ENCODE measurements at regions not wholly inside any gene's neighbourhood (a gene's known extent, or its start where the extent isn't known, plus 50 kb on each side); places are given as distances from the start of the nearest gene placed in this dataset.

DNA sequence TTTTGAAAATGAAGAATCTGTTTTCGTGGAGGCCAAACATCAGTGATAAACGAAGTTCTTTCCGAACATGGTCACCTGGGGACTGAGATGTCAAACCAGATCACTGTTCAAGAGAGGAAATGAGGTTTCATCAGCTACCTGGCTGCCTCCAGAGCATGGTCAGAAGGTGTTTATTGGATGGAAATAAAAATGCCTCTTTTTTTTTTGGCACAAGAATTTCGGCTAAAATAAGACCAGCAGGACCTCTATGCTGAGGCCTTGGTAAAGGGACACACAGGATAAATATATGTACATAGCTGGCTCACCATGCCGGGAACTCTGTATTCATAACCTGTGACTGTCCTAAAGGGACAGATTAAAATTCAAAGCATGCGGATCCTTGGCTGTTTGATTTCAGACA lies 135.3 kb downstream of the UTP18 start:
- TF ChIP-seq POLR2A (IDR thresholded peaks at IDR 0.05) (no peak), POLR2AphosphoS5 (IDR thresholded peaks at IDR 0.05; ENCODE audit: insufficient read depth in 1 of 2, low read depth in 1 of 2) (no peak)
- TF ChIP-seq, protein P1, sequence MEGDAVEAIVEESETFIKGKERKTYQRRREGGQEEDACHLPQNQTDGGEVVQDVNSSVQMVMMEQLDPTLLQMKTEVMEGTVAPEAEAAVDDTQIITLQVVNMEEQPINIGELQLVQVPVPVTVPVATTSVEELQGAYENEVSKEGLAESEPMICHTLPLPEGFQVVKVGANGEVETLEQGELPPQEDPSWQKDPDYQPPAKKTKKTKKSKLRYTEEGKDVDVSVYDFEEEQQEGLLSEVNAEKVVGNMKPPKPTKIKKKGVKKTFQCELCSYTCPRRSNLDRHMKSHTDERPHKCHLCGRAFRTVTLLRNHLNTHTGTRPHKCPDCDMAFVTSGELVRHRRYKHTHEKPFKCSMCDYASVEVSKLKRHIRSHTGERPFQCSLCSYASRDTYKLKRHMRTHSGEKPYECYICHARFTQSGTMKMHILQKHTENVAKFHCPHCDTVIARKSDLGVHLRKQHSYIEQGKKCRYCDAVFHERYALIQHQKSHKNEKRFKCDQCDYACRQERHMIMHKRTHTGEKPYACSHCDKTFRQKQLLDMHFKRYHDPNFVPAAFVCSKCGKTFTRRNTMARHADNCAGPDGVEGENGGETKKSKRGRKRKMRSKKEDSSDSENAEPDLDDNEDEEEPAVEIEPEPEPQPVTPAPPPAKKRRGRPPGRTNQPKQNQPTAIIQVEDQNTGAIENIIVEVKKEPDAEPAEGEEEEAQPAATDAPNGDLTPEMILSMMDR (IDR thresholded peaks at IDR 0.05), result no peak
